ENCODE measurements at regions not wholly inside any gene's neighbourhood (a gene's known extent, or its start where the extent isn't known, plus 50 kb on each side); places are given as distances from the start of the nearest gene placed in this dataset.
A peak's percentile ranks its signal among the peaks of the same experiment; 100 is the strongest.

- ChIA-PET POLR2A (interaction anchor here (0.7 kb wide), 1 partner anchor 21 kb away, joined by 5 read pairs; no protein-coding TSS in a partner anchor), CTCF (no interaction called here)
- intact Hi-C loops (cut with micrococcal nuclease) = no loop called here
- Mint-ChIP-seq H3K27me3 (no peaks in the 10 kb centered on the region), H3K4me1 (peaks cover 19% of the 10 kb centered on the region), H3K9me3 (ENCODE audit: insufficient read depth) (peaks cover 2% of the 10 kb centered on the region), H3K4me3 (no peak overlapping the region), H3K27ac (peak overlapping the region; percentile 62)
- TF ChIP-seq EZH2 (IDR thresholded peaks at IDR 0.05; ENCODE audit: borderline replicate concordance, insufficient read depth, low read depth, low read length, poor library complexity, severe bottlenecking) = no peak
- Histone ChIP-seq H3K9me3 (ENCODE audit: control extremely low read depth in 1 of 3, control insufficient read depth in 2 of 3, insufficient read depth in 1 of 3, low read length in 2 of 3) (peaks cover 0 to 24% (median 16%) of the 10 kb centered on the region in 3 donors), H3K4me3 (ENCODE audit: control extremely low read depth in 1 of 5, extremely low read depth in 1 of 5, insufficient read depth in 1 of 5, low read depth in 2 of 5, low read length in 4 of 5) (no peak overlapping the region), H3K36me3 (replicated peaks in 1 of 2; ENCODE audit: control extremely low read depth in 1 of 2, control insufficient read depth in 1 of 2, extremely low read depth in 1 of 2, insufficient read depth in 2 of 2, low read length in 1 of 2) (no peaks in the 10 kb centered on the region), H3K27ac (ENCODE audit: low read length in 2 of 2) (no peak overlapping the region), H3K9ac (ENCODE audit: low read length) (no peak overlapping the region), H3K27me3 (replicated peaks in 1 of 4; ENCODE audit: control extremely low read depth in 1 of 4, control insufficient read depth in 3 of 4, insufficient read depth in 4 of 4, low read length in 3 of 4) (no peaks in the 10 kb centered on the region), H4K20me1 (ENCODE audit: control insufficient read depth, insufficient read depth, low read length, poor library complexity, severe bottlenecking) (no peaks in the 10 kb centered on the region), H3K79me2 (ENCODE audit: control insufficient read depth, insufficient read depth, low read length) (peaks cover 8% of the 10 kb centered on the region), H3K4me1 (ENCODE audit: control insufficient read depth in 2 of 2, insufficient read depth in 2 of 2, low read length in 2 of 2) (peaks cover 17 to 19% of the 10 kb centered on the region in 2 donors), H3K4me2 (replicated peaks; ENCODE audit: low read depth, low read length, poor library complexity, severe bottlenecking) (no peak overlapping the region), H2AFZ (ENCODE audit: insufficient read depth, low read depth, low read length, poor library complexity, severe bottlenecking) (no peak overlapping the region)
- ATAC-seq (ENCODE audit: low read depth) = no peak
- WGBS (ENCODE audit: insufficient coverage) = 93% methylated on average over 2 of the region's 3 CpGs
- no peak for DNase-seq
These were observed 71.7 kb upstream of the ZMYND8 start for GRCh38 chr20:47428164-47428563.

- intact Hi-C loops (cut with micrococcal nuclease) = no loop called here
- WGBS (ENCODE audit: insufficient coverage) = 100% methylated on average over 4 of the region's 4 CpGs
- no peak for TF ChIP-seq CTCF (IDR thresholded peaks at IDR 0.05)
- TF ChIP-seq EZH2 (IDR thresholded peaks at IDR 0.05; ENCODE audit: borderline replicate concordance, insufficient read depth, low read depth, low read length, poor library complexity, severe bottlenecking) = no peak
- Mint-ChIP-seq H3K9me3 (ENCODE audit: insufficient read depth) (peaks cover 2% of the 10 kb centered on the region), H3K27ac (no peak overlapping the region), H3K4me3 (no peak overlapping the region), H3K27me3 (no peaks in the 10 kb centered on the region), H3K4me1 (peaks cover 24% of the 10 kb centered on the region)
- Histone ChIP-seq H3K27ac (ENCODE audit: low read length in 2 of 2) (no peak overlapping the region), H3K36me3 (replicated peaks in 1 of 2; ENCODE audit: control extremely low read depth in 1 of 2, control insufficient read depth in 1 of 2, extremely low read depth in 1 of 2, insufficient read depth in 2 of 2, low read length in 1 of 2) (no peaks in the 10 kb centered on the region), H3K9me3 (ENCODE audit: control extremely low read depth in 1 of 3, control insufficient read depth in 2 of 3, insufficient read depth in 1 of 3, low read length in 2 of 3) (peaks cover 0 to 24% (median 16%) of the 10 kb centered on the region in 3 donors), H3K4me2 (replicated peaks; ENCODE audit: low read depth, low read length, poor library complexity, severe bottlenecking) (no peak overlapping the region), H3K27me3 (replicated peaks in 1 of 4; ENCODE audit: control extremely low read depth in 1 of 4, control insufficient read depth in 3 of 4, insufficient read depth in 4 of 4, low read length in 3 of 4) (no peaks in the 10 kb centered on the region), H3K79me2 (ENCODE audit: control insufficient read depth, insufficient read depth, low read length) (peaks cover 8% of the 10 kb centered on the region), H2AFZ (ENCODE audit: insufficient read depth, low read depth, low read length, poor library complexity, severe bottlenecking) (no peak overlapping the region), H3K4me3 (ENCODE audit: control extremely low read depth in 1 of 5, extremely low read depth in 1 of 5, insufficient read depth in 1 of 5, low read depth in 2 of 5, low read length in 4 of 5) (no peak overlapping the region), H4K20me1 (ENCODE audit: control insufficient read depth, insufficient read depth, low read length, poor library complexity, severe bottlenecking) (no peaks in the 10 kb centered on the region), H3K4me1 (ENCODE audit: control insufficient read depth in 2 of 2, insufficient read depth in 2 of 2, low read length in 2 of 2) (peaks cover 19 to 24% of the 10 kb centered on the region in 2 donors), H3K9ac (ENCODE audit: low read length) (no peak overlapping the region)
- ChIA-PET POLR2A (no interaction called here), CTCF (no interaction called here)
- no peak for ATAC-seq (ENCODE audit: low read depth)
- no peak for DNase-seq
These were observed 72.4 kb upstream of the ZMYND8 start for GRCh38 chr20:47428851-47429336.

All from B cell (primary cell).